CD14-positive monocyte (primary cell): ENCODE measurements at regions not wholly inside any gene's neighbourhood (a gene's known extent, or its start where the extent isn't known, plus 50 kb on each side); places are given as distances from the start of the nearest gene placed in this dataset.
A peak's percentile ranks its signal among the peaks of the same experiment; 100 is the strongest.

ENCODE experiments used
- DNase-seq, 3 donors: peaks; one replicate each; pipeline ENCODE4 v3.0.0-alpha.2; 2011 to 2022
- H2AFZ ChIP-seq: 2 replicates; pipeline ENCODE4 v1.6.0; 2012; ENCODE audit warnings: mild to moderate bottlenecking, low read depth, low read length, inconsistent platforms; ENCODE audit not compliant: insufficient read depth, poor library complexity, severe bottlenecking
- H3K27ac ChIP-seq, 2 donors: 1 replicate in 1 of 2; 2 replicates in 1 of 2; pipeline ENCODE4 v1.5.1; 2012 to 2013; ENCODE audit warnings: low read length in 2 of 2, control low read depth in 1 of 2, inconsistent platforms in 1 of 2, low read depth in 1 of 2, mild to moderate bottlenecking in 1 of 2
- H3K27me3 ChIP-seq, 2 donors: one replicate each; pipeline versions ENCODE4 v1.6.0 to v1.6.1; 2011 to 2013; ENCODE audit warnings: low read length in 2 of 2; ENCODE audit not compliant: control insufficient read depth in 2 of 2, insufficient read depth in 2 of 2
- H3K36me3 ChIP-seq, 2 donors: replicated peaks in 1 of 2; 1 replicate in 1 of 2; 2 replicates in 1 of 2; pipeline versions ENCODE4 v1.5.1 to v1.6.1; 2012 to 2013; ENCODE audit warnings: low read length in 2 of 2, control low read depth in 1 of 2, inconsistent platforms in 1 of 2, mild to moderate bottlenecking in 1 of 2; ENCODE audit not compliant: insufficient read depth in 2 of 2, control insufficient read depth in 1 of 2
- H3K4me1 ChIP-seq, 2 donors: 1 replicate in 1 of 2; 2 replicates in 1 of 2; pipeline versions ENCODE4 v1.5.1 to v1.6.1; 2012 to 2013; ENCODE audit warnings: low read length in 2 of 2, control low read depth in 1 of 2, inconsistent platforms in 1 of 2, mild to moderate bottlenecking in 1 of 2, moderate library complexity in 1 of 2; ENCODE audit not compliant: insufficient read depth in 2 of 2, control insufficient read depth in 1 of 2
- H3K4me2 ChIP-seq: replicated peaks from 2 replicates; pipeline ENCODE3; 2012; ENCODE audit warnings: low read length, moderate library complexity, mild to moderate bottlenecking; ENCODE audit not compliant: poor library complexity, severe bottlenecking; ENCODE audit errors: extremely low read depth
- H3K4me3 ChIP-seq, 3 experiments: fragments of 200-600 bp in 1 of 3; sonication (generic) in 1 of 3; replicated peaks in 1 of 3; 1 replicate in 2 of 3; 2 replicates in 1 of 3; pipeline ENCODE4 v1.5.1; 2011 to 2013; ENCODE audit warnings: low read length in 3 of 3, mild to moderate bottlenecking in 3 of 3, control low read depth in 2 of 3, low read depth in 2 of 3, inconsistent platforms in 1 of 3, moderate library complexity in 1 of 3
- H3K79me2 ChIP-seq: 2 replicates; pipeline ENCODE4 v1.6.0; 2012; ENCODE audit warnings: mild to moderate bottlenecking, control low read depth, inconsistent platforms, low read length, moderate library complexity; ENCODE audit not compliant: insufficient read depth
- H3K9ac ChIP-seq: 2 replicates; pipeline ENCODE4 v1.6.0; 2017; ENCODE audit warnings: low read length, mild to moderate bottlenecking; ENCODE audit not compliant: insufficient read depth, poor library complexity, severe bottlenecking
- H3K9me3 ChIP-seq, 2 donors: replicated peaks in 1 of 2; 1 replicate in 1 of 2; 2 replicates in 1 of 2; pipeline versions ENCODE4 v1.5.1 to v1.6.1; 2012 to 2013; ENCODE audit warnings: low read length in 2 of 2, control low read depth in 1 of 2; ENCODE audit not compliant: control insufficient read depth in 1 of 2, insufficient read depth in 1 of 2
- H4K20me1 ChIP-seq: 2 replicates; pipeline ENCODE4 v1.6.0; 2012; ENCODE audit warnings: mild to moderate bottlenecking, low read length, control low read depth, moderate library complexity; ENCODE audit not compliant: insufficient read depth
- H3K27ac Mint-ChIP-seq, 7 donors: one replicate each; pipeline ENCODE4 v1.8.0; 2020; ENCODE audit warnings: mild to moderate bottlenecking in 7 of 7, mixed read lengths in 7 of 7, moderate library complexity in 6 of 7, inconsistent platforms in 2 of 7
- H3K27me3 Mint-ChIP-seq, 3 donors: one replicate each; pipeline ENCODE4 v1.8.0; 2021 to 2022; ENCODE audit warnings: low read depth in 3 of 3, mild to moderate bottlenecking in 3 of 3, mixed read lengths in 3 of 3, moderate library complexity in 3 of 3, inconsistent platforms in 1 of 3
- H3K36me3 Mint-ChIP-seq, 2 donors: one replicate each; pipeline ENCODE4 v1.8.0; 2020; ENCODE audit warnings: mixed read lengths in 2 of 2, inconsistent platforms in 1 of 2, mild to moderate bottlenecking in 1 of 2
- H3K4me1 Mint-ChIP-seq: one replicate; pipeline ENCODE4 v1.8.0; 2020; ENCODE audit warnings: mild to moderate bottlenecking, mixed read lengths
- H3K4me3 Mint-ChIP-seq, 2 donors: one replicate each; pipeline ENCODE4 v1.8.0; 2020; ENCODE audit warnings: mild to moderate bottlenecking in 2 of 2, mixed read lengths in 2 of 2, moderate library complexity in 1 of 2
- H3K9me3 Mint-ChIP-seq, 7 donors: one replicate each; pipeline ENCODE4 v1.8.0; 2020 to 2022; ENCODE audit warnings: mixed read lengths in 7 of 7, mild to moderate bottlenecking in 6 of 7, moderate library complexity in 6 of 7, inconsistent platforms in 2 of 7
- WGBS: methylation state at CpG from one replicate; pipeline ENCODE4 v1.1.5; 2013; ENCODE audit warnings: missing lambda C conversion rate; ENCODE audit not compliant: insufficient coverage; 5-methylcytosine and 5-hydroxymethylcytosine counted together
- intact Hi-C, 2 donors: fragments of 100-400 bp; cut with micrococcal nuclease; formaldehyde crosslinking; loops; one replicate each; pipeline versions ENCODE4 v1.15.0 to v1.15.1; 2023
- TF ChIP-seq, protein P1 (sequence below): fragments of 200-600 bp; IDR thresholded peaks from one replicate; pipeline ENCODE4 v1.8.0; 2022; ENCODE audit warnings: antibody characterized with exemption, mild to moderate bottlenecking

DNA sequence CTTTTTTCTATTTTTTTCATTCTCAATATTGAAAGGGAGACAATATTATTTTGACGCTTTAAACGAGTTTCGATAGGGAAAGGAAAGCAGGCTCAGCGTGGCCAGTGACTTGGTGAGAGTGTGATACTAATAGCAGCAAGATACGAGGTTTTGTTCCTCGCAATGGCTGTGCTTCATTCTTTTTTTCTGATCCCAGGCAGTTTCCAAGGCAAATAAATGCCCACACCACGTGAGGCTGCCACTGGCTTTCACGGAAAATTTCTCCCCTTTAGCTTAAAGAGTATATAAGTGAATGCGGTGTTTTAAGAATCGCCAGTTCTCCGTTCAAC is 196.4 kb upstream of the ZNF184 start:
- Mint-ChIP-seq H3K9me3 (peaks cover 9 to 61% (median 51%) of the 10 kb centered on the region in 7 donors), H3K27me3 (peaks cover 91 to 98% (median 93%) of the 10 kb centered on the region in 3 donors), H3K27ac (no peak overlapping the region), H3K36me3 (peaks cover 3 to 26% of the 10 kb centered on the region in 2 donors), H3K4me1 (peaks cover 41% of the 10 kb centered on the region), H3K4me3 (peak overlapping the region in 1 of 2 donors; percentile 86)
- Histone ChIP-seq H3K27ac (no peak overlapping the region), H2AFZ (no peak overlapping the region), H3K36me3 (no peaks in the 10 kb centered on the region), H3K27me3 (peaks cover 80 to 87% of the 10 kb centered on the region in 2 donors), H3K9me3 (peaks cover 5 to 64% of the 10 kb centered on the region in 2 donors), H3K4me3 (no peak overlapping the region), H3K9ac (no peak overlapping the region), H3K4me1 (peaks cover 12 to 18% of the 10 kb centered on the region in 2 donors), H4K20me1 (no peaks in the 10 kb centered on the region), H3K4me2 (peak overlapping the region; percentile 18), H3K79me2 (no peaks in the 10 kb centered on the region)
- DNase-seq: no peak
- intact Hi-C loops: no loop called here
- WGBS: 0% methylated on average over 3 of the region's 11 CpGs
- TF ChIP-seq, protein P1, sequence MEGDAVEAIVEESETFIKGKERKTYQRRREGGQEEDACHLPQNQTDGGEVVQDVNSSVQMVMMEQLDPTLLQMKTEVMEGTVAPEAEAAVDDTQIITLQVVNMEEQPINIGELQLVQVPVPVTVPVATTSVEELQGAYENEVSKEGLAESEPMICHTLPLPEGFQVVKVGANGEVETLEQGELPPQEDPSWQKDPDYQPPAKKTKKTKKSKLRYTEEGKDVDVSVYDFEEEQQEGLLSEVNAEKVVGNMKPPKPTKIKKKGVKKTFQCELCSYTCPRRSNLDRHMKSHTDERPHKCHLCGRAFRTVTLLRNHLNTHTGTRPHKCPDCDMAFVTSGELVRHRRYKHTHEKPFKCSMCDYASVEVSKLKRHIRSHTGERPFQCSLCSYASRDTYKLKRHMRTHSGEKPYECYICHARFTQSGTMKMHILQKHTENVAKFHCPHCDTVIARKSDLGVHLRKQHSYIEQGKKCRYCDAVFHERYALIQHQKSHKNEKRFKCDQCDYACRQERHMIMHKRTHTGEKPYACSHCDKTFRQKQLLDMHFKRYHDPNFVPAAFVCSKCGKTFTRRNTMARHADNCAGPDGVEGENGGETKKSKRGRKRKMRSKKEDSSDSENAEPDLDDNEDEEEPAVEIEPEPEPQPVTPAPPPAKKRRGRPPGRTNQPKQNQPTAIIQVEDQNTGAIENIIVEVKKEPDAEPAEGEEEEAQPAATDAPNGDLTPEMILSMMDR: no peak

DNA sequence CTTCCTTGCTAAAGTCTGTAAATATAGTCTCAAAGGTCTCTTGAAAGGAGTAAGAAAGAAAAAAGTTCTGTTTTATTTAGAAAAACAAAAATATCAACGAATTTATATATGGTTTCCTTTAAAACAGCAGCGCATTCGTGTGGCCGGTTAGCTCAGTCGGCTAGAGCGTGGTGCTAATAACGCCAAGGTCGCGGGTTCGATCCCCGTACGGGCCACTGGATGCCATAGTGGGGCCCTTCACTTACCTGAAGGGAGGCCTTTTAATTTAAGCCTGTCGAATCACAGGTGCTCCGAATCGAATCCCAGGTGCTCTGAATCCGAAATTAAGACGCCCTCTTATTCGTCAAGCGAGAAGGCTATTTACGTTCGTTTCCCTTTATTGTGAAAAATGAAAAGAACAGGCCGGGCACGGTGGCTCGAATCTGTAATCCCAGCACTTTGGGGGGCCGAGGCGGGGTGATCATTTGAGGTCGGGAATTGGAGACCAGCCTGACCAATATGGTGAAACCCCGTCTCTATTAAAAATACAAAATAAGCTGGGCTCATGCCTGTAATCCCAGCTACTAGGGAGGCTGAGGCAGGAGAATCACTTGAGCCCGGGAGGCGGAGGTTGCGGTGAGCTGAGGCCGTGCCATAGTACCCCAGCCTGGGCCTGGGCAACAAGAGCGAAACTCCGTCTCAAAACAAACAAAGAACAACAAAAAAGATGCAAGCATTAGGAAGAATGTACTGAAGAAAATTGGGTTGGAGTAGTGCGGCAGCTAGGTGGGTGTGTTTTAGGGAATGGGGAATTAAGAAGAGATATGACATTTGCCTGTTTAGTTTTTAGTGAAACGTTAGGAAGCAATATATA is 195.8 kb upstream of the ZNF184 start:
- no peak for DNase-seq
- Histone ChIP-seq H3K4me2 (peak overlapping the region; percentile 35), H3K27me3 (peaks cover 74 to 82% of the 10 kb centered on the region in 2 donors), H4K20me1 (no peaks in the 10 kb centered on the region), H3K79me2 (no peaks in the 10 kb centered on the region), H3K4me3 (no peak overlapping the region), H3K4me1 (peaks cover 12 to 18% of the 10 kb centered on the region in 2 donors), H2AFZ (no peak overlapping the region), H3K9ac (no peak overlapping the region), H3K36me3 (no peaks in the 10 kb centered on the region), H3K9me3 (peaks cover 5 to 60% of the 10 kb centered on the region in 2 donors), H3K27ac (no peak overlapping the region)
- peaks cover 3 to 26% of the 10 kb centered on the region in 2 donors for H3K36me3 Mint-ChIP-seq
- TF ChIP-seq, protein P1: no peak
- peaks cover 9 to 58% (median 51%) of the 10 kb centered on the region in 7 donors for H3K9me3 Mint-ChIP-seq
- H3K4me1 Mint-ChIP-seq: peaks cover 41% of the 10 kb centered on the region
- WGBS: 1% methylated on average over 20 of the region's 36 CpGs
- H3K27me3 Mint-ChIP-seq: peaks cover 88 to 92% (median 88%) of the 10 kb centered on the region in 3 donors
- peak overlapping the region in 1 of 2 donors; percentile 86 for H3K4me3 Mint-ChIP-seq
- intact Hi-C loops: no loop called here
- H3K27ac Mint-ChIP-seq: no peak overlapping the region
